ENCODE measurements at regions not wholly inside any gene's neighbourhood (a gene's known extent, or its start where the extent isn't known, plus 50 kb on each side); places are given as distances from the start of the nearest gene placed in this dataset.

GRCh38 chr20:58592076-58592695, 58.9 kb upstream of the STX16 start:
- Histone ChIP-seq H3K36me3 (no peaks in the 10 kb centered on the region), H3K27me3 (peaks cover 0 to 13% (median 5%) of the 10 kb centered on the region in 3 donors), H3K27ac (no peak overlapping the region), H3K9me3 (no peaks in the 10 kb centered on the region), H3K4me3 (no peak overlapping the region), H3K4me1 (peaks cover 0 to 32% (median 19%) of the 10 kb centered on the region in 4 donors)
- intact Hi-C loops (cut with DNase I; ENCODE audit: low total_unique reads): no loop called here
- TF ChIP-seq POLR2AphosphoS5 (IDR thresholded peaks at IDR 0.05) (no peak), CTCF (IDR thresholded peaks at IDR 0.05) (no peak), POLR2A (IDR thresholded peaks at IDR 0.05) (no peak), EP300 (IDR thresholded peaks at IDR 0.05) (no peak)
- no peak for DNase-seq
- WGBS, 5 donors: 78 to 85% (median 84%) methylated on average over 13 of the region's 13 CpGs

DNA sequence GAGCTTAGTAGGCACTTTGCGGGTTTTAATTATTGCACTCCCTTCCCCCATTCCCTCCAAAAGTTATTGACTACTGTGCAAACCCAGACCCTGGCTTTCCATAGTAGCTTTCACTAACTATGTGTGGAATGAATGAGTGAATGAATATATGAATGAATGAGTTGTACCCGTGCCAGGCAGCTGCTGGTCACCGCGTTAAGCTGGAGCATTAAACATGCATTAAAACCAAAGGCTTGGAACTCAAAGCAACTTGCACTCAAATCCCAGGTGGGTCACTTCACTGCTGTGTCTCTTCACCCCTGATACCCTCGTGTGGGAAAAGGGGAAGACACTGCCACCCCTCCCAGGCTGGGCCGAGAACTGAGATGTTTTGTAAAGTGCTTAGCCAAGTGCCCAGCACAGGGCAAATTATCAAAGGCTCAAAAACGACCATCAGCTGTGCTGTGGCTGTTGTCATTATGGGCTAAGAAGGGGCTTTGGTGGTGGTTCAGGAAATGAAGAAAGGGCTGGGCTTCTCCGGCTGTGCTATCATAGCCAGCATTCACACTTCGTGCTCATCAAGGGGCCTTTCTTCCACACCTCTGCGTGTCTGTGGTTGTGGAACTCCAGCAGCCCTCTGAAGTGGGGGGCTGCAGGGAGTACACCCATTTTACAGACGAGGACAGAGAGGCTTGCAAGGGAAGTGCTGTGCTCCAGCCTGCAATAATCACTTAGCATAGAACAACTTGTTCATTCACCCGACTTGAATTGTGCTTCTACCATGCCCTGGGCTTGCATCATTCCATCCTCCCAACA, 60.2 kb upstream of the STX16 start:
- Histone ChIP-seq H3K36me3 (no peaks in the 10 kb centered on the region), H3K4me3 (no peak overlapping the region), H3K4me1 (peaks cover 0 to 23% (median 16%) of the 10 kb centered on the region in 4 donors), H3K27ac (no peak overlapping the region), H3K9me3 (no peaks in the 10 kb centered on the region), H3K27me3 (peaks cover 0 to 13% (median 12%) of the 10 kb centered on the region in 3 donors)
- DNase-seq: no peak
- WGBS, 5 donors: 65 to 75% (median 66%) methylated on average over 12 of the region's 12 CpGs
- intact Hi-C loops (cut with DNase I; ENCODE audit: low total_unique reads): no loop called here
- no peak for TF ChIP-seq EP300 (IDR thresholded peaks at IDR 0.05)
- TF ChIP-seq CTCF (IDR thresholded peaks at IDR 0.05): no peak
- no peak for TF ChIP-seq POLR2A (IDR thresholded peaks at IDR 0.05)

DNA sequence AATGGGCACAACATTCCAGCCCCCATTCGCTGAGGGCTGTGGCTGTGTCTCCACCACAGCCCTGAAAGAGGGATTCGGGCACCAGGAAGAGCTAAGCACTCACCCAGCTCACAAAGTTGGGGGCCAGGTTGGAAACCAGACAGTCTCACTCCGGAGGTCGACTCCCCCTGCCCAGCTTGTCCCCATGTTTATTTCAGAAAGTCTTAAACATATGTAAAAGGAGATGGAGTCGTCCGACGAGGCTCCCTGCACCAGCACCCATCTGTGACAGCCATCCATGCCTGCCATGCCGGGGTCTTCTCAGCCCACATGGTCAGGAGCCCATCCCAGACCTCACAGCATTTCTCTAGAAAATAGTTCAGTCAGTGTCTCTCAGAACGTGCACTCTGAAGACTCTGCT, 63.6 kb upstream of the STX16 start:
- Histone ChIP-seq H3K4me1 (no peaks in the 10 kb centered on the region), H3K27me3 (peaks cover 0 to 20% (median 18%) of the 10 kb centered on the region in 3 donors), H3K27ac (no peak overlapping the region), H3K36me3 (no peaks in the 10 kb centered on the region), H3K9me3 (peaks cover 0 to under 1% (median 0%) of the 10 kb centered on the region in 4 donors), H3K4me3 (no peak overlapping the region)
- intact Hi-C loops (cut with DNase I; ENCODE audit: low total_unique reads): no loop called here
- no peak for TF ChIP-seq EP300 (IDR thresholded peaks at IDR 0.05)
- no peak for TF ChIP-seq POLR2AphosphoS5 (IDR thresholded peaks at IDR 0.05)
- TF ChIP-seq POLR2A (IDR thresholded peaks at IDR 0.05): no peak
- TF ChIP-seq CTCF (IDR thresholded peaks at IDR 0.05): no peak
- 77 to 83% (median 79%) methylated on average over 9 of the region's 9 CpGs for WGBS, 5 donors
- no peak for DNase-seq

DNA sequence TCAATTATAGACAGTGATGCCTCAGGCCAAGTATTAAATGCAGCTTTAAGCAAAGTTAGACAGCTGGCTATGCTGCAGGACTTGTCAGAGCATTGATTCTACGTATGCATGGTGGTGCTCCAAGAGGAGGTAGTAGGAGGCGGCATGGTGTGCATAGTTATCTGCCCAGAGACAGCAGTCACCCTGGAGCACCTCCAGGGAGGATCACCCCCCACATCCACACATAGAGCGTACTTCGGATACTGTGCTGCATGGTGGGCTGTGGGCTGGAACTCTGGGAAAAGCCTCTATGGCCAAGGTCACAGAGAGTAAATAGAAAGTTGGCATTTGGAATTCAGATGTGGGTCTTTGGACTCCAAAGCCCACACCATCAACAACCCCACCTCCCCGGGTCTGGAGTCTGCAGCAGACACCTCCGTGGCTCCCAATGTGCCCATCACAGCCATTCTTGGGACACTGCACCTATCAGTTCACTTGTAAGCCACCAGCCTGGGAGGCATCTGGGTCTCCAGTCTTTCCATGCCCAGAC, 64.5 kb upstream of the STX16 start:
- H3K27ac ChIP-seq: no peak overlapping the region
- no peak for DNase-seq
- H3K4me1 ChIP-seq: no peaks in the 10 kb centered on the region
- H3K4me3 ChIP-seq: no peak overlapping the region
- peaks cover 0 to 20% (median 18%) of the 10 kb centered on the region in 3 donors for H3K27me3 ChIP-seq
- peaks cover 0 to 4% (median 0%) of the 10 kb centered on the region in 4 donors for H3K9me3 ChIP-seq
- TF ChIP-seq POLR2A (IDR thresholded peaks at IDR 0.05) (no peak), EP300 (IDR thresholded peaks at IDR 0.05) (no peak), CTCF (IDR thresholded peaks at IDR 0.05) (no peak), POLR2AphosphoS5 (IDR thresholded peaks at IDR 0.05) (no peak)
- intact Hi-C loops (cut with DNase I; ENCODE audit: low total_unique reads): no loop called here
- H3K36me3 ChIP-seq: no peaks in the 10 kb centered on the region
- WGBS, 5 donors: 69 to 87% (median 82%) methylated on average over 6 of the region's 6 CpGs
